Inflammatory macrophage treated with lipopolysaccharide for 4 hours (primary cell): ENCODE measurements at regions not wholly inside any gene's neighbourhood (a gene's known extent, or its start where the extent isn't known, plus 50 kb on each side); places are given as distances from the start of the nearest gene placed in this dataset.

Source experiments
- DNase-seq: peaks from one replicate; pipeline ENCODE4 v3.0.0-alpha.2; 2020

DNA sequence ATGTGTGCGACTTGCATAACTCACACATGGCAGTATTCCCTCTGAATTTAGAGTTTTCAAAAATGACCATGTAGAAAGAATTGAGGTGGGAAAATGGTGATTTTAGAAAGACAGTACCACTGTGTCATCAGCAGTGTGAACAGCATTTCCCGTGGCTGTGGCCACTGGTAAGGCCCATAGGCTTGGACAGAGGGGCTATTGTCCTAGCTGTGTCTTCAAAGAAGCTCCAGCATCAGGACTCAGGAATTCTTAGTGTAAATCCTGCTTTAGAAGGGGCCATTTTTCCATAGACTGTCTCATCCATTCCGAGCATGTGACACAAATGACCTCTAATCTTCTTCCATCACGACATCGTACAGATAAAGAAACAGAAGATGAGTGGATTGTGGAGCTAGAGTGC is 119.3 kb upstream of the BACE2 start:
- DNase-seq, result no peak

DNA sequence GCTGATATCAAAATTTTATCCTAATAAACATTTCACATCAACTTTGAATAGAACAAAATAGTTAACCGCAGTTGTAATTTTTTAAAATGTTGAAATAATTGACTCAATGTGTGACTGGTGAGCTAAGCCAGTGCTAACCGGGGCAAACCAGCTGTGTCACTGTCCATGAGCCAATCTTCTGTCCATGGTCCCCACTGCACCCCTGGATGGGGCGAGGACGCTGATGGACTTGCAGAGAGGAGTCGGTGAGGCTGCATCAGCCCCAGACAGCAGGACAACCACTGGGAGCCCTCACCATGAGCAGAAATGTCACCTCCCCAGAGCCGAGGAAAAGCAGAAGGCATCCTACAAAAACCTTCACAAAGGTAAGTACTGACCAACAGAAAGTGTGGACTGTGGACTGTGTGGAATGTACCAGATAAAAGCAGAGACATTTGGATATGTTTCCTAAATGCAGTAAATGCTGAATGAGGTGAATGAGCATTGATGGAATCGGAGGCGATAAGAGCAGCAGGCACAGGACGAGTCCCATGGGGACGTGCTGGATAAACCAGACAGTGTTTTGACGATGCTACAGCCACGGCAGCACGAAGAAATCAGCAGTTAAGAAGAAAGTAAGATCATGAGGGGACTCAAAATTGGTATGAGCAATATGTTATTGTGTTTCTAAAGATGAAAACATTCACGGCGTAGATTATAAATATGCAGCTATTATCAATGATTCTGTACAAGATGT is 115.0 kb upstream of the BACE2 start:
- DNase-seq, result no peak

DNA sequence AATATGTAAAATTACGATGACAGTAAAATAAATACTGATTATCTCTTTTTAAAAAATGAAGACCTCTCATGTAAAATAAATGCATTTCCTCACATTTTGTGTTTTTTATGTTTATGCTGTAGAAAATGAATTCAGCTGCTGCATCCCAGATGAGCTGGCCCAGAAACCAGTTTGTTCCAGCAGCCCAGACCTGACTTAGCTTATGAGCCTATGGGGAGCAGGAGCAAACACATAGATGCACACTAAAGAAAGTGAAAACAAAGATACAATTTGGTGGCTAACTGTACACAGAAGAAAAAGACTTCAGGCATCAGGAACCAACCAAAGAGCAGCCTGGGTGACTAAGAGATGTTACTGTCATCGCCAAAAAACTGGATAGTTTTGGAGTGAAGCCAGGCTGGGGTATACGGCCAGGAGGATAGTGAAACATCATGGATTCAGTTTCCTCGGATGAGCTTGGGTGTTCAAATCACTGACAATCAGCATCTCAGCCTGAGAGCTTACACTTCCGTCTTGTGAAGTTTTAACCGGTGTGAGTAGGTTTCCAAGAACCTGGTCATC is 113.9 kb upstream of the BACE2 start:
- DNase-seq, result no peak

DNA sequence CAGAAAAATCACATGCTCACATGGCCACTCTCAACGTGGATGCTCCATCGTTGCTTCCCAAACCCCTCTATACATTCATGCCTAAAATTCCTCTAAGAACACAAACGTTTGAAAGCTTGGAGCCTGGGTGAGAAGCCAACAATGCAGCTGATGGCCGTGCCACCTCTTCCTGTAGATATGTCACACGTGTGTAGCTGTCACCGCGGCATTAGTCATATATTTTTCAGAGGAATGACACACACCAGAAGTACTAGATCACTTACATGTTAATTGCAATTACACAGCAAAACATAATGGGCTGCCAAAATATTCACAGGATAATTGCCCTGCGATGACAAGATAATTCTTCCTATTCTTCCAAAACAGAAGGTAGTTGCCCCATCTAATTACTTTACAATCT is 112.7 kb upstream of the BACE2 start:
- no peak for DNase-seq

DNA sequence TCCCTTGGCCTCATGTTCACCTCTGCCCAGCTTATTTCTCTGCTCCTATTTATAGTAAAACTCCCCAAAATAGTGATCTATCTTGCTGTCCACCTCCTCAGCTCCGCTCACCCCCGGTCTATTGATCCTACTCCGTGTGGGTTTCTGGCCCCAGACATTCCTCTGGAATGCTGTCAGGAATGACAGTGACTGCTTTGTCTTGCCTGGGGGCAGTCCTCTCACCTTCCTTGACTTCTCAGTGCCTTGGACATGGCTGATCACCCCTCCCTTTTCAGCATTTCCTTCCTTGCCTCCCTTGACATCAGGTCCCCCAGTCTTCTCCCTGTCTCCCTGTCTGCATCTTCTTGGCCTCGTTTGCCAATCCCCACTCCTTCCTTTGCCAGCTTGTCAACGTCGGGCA is 108.1 kb upstream of the BACE2 start:
- no peak for DNase-seq

DNA sequence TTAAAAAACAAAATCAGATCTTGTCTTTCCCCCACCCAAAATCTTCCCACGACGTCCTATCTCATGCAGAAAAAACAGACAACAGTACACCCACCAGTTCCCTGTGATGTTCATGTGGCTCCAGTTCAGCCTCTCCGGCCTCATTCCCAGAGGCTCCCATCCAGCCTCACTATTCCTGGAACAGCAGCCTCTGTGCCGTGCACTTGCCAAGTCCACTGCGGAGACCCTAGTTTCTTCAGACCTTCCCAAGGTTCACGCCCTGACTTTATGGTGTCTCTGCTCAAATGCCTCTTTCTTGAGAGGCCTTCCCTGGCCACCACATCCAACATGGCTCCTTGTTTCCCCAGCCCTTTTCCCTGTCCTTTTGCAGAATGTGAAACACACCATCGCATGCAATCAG is 106.3 kb upstream of the BACE2 start:
- DNase-seq, result no peak

DNA sequence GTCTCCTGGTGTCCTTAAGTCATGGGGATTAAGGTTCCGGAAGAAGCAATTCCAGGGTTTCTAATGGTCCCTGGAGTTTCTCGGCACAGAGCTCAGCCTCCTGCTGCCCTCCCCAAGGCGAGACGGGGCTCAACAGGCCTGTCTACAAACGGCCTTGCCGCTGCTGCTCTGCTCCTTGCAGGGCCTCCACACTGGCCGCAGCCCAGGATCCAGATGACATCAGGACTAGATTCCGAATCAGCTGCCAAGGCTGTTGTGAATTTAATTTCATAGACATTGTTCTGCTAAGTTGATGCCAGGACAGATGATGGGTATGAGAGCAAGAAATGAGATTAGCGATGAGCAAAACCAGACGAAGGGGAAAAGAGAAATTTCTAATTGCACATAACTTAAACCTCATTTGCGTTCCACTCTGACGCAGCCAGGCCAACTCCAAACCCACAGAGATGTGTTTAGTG is 103.6 kb upstream of the BACE2 start:
- no peak for DNase-seq

DNA sequence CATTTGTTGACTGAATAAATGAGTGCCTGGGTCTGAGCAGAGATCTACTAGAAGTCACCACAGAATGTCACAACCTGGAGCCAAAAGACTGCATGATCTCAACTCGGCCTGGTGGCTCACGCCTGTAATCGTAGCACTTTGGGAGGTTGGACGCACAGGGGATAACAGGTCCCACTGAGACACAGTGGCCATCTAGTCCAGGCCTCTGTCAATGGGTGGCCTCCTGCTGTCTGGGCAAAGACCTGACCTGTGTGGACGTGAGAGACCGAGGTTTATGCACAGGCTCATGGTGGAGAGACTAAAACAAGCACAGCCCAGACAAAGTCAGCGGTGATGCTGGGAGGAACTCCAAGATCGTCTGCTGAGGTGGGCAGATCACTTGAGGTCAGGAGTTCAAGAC is 103.0 kb upstream of the BACE2 start:
- no peak for DNase-seq

DNA sequence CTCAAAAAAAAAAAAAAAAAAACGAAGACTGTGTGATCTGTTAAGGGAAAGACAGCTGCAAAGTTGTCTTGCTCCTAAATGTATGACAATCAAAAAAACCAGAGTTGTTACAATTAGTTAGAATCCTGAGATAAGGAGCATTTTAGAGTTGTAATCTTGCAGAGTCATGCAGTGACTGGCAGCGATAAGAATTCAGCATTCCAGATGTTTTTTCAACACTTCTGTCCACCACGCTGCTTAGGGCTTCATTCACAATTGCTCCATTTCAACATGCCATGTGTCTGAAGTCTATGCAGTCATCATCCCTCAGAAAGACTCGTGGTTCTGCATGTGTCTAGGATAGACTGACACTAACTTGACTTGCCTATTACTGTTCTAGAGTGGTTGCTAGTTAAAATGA is 102.4 kb upstream of the BACE2 start:
- no peak for DNase-seq

DNA sequence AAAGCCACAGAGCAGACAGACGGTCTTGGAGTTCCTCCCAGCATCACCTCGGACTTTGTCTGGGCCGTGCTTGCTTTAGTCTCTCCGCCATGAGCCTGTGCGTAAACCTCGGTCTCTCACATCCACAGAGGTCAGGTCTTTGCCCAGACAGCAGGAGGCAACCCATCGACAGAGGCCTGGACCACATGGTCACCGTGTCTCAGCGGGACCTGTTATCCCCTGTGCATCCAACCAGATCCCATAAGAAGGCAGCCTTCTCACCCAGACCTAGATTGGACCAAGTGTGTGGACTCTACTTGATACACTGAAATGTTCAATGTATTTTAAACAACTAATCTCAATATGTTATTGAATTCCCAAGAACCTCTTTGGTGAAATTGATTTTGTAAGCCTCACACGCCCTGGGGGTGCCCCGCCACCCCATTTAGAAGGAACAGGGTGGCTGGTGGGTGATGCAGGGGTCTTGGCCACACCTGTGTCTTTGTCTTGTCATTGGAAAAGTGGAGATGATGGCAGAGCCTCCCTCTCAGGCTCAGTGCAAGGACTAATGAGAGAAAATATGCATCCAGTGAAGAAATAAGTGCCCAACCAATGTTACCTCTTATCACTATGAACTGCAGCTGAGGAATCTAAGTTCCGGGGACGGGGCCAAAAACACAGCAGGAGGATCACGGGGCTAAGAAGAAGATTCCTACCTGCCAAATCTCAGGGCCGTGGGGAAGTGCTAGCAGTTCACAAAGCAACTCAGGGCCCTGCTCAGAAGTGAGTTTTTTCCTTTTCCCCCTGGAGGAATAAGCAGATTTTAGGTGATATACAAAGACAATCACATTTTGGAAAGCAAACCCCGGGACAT is 101.6 kb upstream of the BACE2 start:
- DNase-seq, result no peak

DNA sequence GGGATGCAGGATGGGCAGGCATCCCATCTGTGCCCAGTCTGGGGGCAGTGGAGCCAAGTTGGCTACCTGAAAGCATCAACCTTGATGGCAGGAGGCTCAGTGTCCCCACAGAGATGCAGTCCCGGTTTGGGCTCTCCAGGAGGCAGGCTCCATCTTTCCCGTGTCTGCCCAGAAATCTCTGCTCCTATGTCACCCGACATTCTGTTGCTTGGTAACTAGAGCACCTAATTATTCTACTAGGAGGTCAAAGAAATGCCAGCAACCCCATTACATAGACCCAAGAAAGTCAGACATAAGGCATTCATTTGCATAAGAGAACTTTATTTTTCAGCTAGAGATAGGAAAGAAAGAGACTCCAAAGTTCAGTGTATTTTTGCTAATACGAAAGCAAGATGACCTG is 100.3 kb upstream of the BACE2 start:
- no peak for DNase-seq

DNA sequence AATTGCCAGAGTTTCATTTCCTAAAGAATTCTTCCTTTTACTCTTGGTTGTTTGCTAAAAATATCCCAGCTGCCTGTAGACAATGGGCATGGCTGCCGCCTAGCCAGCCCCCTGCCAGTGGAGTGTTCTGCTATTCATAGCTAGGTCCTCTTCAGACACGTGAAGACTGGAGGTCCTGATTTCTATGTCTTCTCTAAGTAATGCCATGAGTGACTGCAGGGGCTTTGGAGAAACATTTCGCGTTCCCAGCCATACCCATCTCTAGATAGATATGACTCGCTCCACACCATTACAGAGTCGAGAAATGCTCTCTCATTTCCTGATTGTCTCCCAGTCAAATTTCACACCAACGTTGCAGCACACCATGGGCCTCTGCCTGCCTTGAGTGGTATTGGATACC is 99.5 kb upstream of the BACE2 start:
- peak; percentile 2 for DNase-seq

DNA sequence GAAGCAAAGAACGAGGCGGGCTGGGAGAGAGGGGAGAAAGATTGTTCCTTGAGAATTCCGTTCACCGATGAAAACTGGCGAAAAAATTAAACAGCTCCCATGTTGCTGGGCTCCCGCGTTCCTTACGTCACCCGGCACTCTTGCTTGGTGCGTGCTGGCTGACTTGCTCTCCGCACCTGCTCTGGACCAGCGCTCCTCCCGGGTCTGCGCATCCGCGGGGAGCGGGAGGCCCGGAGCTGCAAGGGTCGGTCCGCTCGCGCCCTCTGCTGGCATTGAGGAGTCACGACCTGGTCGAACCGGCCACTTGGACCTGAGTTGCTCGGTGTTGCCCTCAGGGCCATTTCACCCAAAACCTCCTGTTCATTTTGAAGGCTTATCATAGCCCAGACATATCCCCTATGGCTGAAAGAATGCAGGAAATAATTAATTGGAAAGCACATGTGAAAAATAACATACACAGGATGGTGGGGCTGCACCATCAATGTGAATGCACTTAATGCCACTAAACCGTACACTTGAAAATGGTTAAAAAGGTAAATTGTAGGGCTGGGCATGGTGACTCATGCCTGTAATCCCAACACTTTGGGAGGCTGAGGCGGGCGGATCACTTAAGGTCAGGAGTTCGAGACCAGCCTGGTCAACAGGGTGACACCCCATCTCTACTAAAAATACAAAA is 98.9 kb upstream of the BACE2 start:
- DNase-seq, result peak; percentile 60

DNA sequence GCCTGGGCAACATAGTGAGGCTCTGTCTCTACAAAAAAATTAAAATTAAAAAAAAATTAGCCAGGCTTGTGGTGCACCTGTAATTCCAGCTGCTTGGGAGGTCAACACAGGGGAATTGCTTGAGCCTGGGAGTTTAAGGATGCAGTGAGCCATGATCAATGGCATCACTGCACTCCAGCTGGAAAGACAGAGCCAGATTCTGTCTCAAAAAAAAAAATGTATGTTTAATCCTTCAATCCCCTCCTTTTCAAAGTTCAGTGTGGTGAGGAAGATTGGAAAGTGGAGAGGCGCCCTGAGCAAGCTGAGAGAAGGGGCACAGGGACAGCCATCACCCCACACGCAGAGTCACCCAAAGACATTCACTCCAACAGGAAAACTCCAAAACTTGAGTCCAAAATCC is 97.7 kb upstream of the BACE2 start:
- DNase-seq, result no peak

DNA sequence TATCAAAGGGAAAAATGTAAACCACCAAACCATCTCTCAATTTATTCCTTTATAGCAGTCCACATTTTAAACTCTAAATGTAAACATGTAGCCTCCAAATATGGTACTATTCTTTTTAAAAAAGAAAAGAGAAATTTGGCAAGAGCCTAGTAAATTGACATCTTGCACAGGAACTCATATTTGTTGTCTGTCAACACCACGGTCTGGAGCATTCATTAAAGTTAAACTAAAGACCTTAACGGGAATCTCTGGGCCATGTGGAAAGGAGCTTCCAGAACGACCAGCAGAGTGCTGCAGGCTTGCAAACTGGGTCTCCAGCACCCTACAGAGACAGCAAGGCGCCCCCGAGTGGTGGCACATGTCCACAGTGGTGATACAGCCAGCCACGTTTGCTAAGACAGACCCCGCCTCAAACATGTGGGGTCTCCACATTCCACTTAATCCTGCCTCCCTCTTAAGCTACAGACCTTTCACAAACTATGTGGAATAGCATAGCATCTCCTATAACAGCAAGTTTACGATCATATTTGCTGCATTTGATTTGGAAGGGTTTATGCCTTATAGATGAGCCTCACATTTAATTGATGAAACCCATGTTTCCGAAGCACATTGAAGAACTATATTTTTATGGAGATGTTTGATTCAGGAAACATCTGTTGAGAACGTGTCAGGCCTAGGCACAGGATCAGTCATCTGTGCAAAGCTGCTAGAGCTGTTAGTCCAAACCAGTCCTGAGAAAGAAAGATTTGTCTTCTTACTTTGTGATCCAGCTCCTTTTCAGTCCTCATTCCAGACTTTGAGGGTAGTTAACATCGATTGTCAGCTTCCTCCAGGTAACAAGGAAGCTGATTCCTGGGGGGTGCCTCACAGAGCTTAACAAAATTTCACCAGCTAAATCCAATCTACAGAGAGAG is 96.4 kb upstream of the BACE2 start:
- DNase-seq, result no peak

DNA sequence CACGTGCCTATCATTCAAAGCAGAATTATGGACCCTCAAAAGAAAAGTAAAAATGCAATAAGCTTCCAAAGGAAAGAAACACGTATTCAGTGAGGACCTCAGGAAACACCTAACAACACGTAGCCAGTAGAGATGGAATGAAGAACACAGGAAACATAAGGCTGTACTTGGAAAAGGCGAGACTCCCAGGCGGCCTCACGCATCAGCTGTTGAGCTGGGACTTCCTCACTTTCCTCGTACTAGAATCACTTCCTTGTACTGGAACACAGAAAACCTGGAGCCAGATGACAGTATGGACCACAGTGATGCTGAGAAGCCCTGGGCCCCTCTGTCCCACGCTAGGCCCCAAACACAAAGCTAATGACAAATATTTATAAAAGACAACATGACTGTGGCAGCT is 94.4 kb upstream of the BACE2 start:
- no peak for DNase-seq

DNA sequence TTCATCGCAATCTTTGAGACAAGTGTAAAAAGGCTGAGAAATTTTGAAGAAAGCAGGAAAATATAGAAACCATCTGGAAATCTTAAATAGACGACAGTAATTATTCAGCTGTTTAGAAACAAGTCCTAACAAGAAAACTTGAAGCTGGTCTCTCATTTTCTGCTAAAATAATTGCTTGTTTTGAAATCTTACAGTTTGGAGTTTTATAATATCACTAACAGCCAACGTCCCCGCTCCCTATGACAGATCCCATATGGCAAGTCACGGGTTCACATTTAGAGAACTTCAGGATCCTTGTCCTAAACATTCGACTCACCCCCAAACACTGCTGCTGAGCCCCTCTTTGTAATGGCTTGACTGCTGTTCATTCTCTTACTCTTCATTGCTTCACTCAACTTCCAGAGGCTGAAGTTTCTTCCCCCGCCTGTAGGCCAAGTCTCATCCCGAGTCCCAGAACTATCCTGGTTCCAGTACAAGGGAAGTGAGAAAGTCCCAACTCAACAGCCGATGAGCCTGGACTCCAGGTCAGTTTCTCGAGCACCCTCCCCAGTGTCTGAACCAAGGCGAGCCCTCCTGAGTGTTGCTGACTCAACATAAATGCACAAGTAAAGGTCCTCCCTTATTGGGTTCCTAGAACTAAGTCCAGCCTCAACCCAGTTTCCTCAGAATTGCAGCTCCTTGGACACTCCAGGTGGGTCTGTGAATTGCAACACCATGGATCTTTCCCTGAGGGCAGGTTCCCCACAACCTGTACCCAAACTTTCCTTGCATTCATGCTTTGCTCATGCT is 93.4 kb upstream of the BACE2 start:
- no peak for DNase-seq

DNA sequence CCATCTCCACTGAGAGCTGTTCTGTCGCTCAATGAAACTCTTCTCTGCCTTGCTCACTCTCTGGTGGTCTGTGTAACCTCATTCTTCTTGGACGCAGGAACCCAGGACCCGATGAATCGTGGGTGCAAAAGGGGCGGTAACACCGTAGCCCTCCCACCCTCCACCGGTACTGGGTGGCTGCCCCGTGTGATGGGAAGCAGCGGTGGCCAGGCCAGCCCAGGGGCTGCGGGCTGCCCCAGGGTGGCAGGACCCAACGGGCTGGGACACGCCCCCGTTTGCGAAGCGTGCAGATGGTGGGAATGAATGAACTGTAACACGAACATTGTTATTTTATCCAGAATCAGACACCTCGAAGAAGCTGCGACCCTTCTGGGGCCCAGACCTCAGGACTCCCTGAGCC is 92.3 kb upstream of the BACE2 start:
- DNase-seq, result no peak

DNA sequence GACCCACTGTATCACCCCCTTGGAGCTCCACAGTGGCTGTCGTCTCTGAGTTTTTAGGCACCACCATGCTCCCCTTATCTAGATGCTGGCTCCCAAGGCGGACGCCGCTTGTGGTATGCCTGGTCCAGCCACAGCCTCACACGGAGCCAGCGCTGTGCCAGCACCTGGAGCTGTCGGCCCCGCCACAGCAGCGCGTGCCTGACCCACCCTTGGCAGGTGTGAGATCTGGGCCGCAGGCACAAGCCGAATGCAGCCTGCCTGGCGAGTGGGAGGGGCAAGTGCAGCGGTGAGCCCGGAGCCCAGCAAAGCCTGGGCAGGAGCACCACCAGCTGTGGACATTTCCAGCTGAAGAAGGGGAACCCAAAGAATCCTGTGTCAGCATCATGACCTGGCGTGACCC is 91.9 kb upstream of the BACE2 start:
- no peak for DNase-seq

DNA sequence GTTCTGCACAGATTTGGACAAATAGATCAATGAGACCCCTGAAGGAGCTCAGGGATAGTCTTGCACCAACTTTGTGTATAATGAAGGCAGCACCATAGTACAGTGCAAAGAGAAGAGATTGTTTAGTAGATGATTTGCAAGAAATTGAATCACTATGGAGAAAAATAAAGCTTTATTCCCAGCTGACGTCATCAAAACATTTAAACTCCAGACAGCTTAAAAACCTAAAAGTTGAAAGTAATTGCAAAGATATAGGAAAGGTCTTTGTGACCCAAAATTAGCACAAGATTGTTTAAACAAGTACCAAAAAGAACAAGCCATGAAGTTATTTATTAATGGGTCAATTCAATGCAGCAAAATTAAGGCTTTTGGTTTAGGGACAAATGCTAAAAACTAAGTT is 88.8 kb upstream of the BACE2 start:
- no peak for DNase-seq

DNA sequence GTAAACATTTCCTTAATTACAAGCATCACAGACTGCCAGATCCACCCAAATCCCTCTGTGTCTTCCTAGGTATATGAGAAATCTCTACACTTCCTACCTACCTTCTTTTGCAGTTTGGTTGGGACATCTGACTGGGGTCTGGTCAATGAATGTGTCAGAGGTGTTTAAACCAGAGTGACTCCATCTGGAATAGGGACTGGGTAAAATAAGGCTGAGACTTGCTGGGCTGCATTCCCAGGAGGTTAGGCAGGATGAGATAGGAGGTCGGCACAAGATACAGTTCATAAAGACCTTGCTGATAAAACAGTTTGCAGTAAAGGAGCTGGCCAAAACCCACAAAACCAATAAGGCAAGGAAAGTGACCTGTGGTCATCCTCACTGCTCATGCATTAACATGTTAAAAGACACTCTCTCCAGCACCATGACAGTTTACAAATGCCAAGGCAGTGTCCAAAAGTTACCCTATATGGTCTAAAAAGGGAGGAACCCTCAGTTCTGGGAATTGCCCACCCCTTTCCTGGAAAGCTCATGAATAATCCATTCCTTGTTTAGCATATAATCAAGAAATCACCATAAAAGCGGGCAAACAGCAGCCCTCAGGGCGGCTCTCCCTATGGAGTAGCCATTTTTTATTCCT is 87.4 kb upstream of the BACE2 start:
- DNase-seq, result no peak
